ENCODE measurements at regions not wholly inside any gene's neighbourhood (a gene's known extent, or its start where the extent isn't known, plus 50 kb on each side); places are given as distances from the start of the nearest gene placed in this dataset.
"Not testable (repeated sequence)": the region's sequence is repeated elsewhere in the genome, so short reads cannot be mapped to it uniquely, and the experiment has no call there.

DNA sequence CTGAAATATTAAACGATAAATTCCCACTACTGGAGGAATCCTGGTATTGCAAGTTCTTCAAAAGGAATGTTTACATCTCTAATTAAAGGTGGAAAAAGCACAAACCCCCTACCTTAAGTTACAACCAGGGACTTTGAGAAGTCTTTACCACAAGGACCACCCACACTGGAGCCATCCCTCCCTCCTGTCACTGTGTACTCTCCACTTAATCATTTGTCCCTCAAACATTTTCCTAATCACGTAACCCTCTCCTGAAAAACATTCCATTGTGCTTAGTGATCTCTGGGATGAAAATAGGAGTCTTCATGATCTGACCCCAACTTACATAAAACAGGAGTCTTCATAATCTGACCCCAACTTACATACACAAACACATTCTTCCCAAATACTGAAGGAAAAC, 85.7 kb downstream of the SUCLG1 start:
- DNase-seq = no peak

DNA sequence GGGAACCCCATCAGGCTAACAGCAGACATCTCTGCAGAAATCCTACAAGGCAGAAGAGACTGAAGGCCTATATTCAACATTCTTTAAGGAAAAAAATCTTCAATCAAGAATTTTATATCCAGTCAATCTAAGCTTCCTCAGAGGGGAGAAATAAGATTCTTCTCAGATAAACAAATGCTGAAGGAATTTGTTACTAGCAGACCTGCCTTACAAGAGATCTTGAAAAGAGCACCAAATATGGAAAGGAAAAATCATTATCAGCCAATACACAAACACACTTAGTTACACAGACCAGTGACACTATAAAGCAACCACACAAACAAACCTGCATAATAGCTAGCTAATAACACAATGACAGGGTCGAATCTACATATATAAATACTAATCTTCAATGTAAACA, 96.5 kb downstream of the SUCLG1 start:
- no peak for DNase-seq

DNA sequence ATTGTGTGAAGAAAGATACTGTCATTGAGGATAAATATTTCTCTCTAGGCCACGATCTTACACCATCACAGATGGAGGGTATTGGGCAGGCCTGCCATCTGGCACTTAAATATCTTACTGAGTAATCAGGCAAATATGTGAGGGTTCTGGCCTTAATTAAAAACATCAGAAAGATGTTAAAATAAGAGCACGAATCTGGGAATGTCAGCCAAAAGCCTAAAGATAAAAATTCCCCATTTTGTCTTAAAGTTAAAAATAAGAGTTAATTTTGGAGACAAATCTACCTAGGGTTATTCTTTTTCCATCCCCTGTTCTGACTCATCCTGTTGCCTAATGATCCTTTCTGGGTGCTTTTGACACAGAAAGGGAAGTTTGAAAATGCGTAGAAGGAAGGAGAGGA, 121.0 kb downstream of the SUCLG1 start:
- no peak for DNase-seq

DNA sequence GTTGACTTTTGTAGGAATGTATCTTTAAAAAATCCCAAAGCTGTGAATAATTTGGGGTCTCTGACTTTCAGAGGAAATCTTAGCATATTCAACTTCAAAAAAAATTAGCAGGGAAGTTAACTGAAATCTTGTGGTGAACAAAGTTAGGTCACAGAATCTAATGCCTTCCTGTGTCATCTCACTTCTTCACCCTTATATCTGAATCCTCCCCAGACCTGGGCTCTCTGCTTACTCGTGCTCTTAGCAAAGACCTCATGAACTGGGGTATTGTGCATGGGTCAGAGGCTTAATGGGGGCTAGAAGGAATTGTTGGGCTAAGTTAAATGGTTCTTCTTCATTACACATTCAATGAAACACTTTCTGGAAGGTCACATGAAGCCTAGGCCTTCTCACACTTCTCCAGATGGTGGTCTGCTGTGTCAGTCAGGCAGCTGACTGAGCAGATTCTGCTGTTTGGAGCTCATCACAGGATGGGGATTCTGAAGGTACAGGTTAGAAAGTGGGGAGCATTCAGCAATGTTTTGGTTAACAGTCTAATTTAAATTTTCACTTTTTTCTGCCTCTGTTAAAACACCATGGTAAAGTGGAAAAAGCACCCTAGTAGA, 131.3 kb downstream of the SUCLG1 start:
- DNase-seq = no peak

DNA sequence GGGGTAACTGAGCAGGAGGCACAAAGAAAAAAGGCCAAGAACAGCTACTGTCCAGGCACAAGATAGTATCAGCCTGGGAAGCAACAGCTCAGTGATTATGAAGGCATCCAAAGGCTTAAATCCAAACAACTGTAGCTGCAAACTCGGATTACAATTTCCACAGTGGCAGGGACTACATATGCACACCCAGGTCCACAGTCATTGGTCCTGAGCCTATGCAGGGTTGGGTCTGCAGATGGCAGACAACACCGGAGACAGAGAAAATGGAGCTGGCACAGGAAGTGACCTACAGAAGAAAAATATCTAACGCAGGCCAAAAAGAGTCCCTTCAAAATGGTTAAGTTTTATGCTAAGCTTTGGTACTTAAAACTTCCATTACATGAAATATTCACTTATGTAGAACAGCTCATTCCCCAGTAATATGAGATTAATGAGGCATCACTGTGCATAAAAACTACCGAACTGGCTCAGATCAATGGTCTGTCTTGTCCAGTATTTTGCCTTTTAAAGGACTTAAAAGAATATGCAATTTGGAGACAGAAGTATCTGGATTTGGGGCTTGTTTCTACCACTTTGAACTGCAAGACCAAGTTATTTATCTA, 132.1 kb downstream of the SUCLG1 start:
- DNase-seq = no peak

DNA sequence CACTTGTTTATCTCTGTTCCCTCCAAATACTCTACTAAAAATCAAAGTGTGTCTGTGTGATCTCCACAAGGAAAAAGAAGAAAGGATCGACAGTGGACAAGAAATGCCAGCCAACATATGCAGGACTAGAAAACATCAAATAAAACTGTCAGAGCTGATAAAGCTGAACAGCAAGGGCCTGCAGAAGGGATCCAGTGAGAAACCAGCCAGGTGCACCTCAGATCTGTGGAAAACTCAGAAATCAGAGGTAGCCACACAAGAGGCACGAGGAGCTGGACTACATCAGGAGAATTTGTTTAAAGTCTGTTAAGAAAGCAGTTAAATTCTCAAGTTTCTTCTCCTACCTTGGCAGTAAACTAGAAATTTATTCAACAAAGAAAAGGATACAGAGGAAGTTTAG, 135.2 kb downstream of the SUCLG1 start:
- no peak for DNase-seq

DNA sequence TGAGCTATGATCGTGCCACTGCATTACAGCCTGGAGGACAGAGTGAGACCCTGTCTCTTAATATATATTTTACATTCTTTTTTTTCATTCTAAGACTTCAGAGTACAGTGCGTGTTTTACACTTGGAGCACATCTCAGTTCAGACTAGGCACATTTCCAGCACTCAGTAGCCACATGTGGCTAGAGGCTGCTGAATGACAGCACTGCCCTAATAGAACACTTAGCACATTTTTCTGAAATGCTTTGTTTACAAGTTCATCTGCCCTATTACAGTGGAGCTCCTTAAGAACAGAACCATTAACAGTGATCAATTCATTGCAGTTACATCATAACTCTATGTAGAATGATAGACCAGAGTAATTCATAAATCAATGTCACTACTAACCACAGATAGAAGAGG, 138.1 kb downstream of the SUCLG1 start:
- DNase-seq = no peak

DNA sequence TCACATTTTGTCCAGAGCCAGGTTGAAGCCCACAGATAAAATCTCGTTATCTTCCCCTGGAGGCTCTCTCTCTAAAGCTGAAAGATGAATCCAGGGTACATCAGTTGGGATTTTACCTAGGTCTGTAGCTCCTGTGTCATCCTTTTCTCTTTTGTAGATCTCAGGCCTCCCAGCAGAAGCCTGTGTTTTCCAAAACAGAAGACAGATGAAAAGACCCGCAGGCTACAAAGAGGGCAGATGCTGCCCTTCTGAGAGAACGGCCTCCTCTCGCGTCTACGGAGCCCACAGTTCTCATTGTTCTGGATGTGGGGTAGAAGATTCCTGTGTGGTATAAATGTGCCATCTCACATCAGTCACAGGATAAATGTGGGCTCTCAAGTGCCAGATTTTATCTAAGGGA, 139.5 kb downstream of the SUCLG1 start:
- no peak for DNase-seq

DNA sequence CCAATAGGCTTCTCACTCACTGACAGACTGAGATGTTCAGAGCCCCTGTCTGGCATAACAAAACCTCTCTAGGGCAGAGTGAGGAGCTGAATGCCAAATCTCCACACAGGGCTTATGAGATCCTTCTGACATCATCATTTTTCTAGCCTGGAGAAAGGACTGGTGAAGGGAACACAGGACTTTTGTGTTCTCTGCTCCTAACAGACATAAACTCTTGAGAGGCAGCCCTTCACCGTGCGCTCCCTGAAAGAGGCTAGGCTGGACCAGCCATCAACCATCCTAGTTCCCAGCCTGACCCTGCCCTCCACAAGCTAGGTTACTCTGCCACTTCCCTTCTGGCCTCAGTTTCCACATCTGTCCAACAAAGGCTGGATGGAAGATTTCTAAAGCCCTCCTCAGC, 141.9 kb downstream of the SUCLG1 start:
- no peak for DNase-seq

DNA sequence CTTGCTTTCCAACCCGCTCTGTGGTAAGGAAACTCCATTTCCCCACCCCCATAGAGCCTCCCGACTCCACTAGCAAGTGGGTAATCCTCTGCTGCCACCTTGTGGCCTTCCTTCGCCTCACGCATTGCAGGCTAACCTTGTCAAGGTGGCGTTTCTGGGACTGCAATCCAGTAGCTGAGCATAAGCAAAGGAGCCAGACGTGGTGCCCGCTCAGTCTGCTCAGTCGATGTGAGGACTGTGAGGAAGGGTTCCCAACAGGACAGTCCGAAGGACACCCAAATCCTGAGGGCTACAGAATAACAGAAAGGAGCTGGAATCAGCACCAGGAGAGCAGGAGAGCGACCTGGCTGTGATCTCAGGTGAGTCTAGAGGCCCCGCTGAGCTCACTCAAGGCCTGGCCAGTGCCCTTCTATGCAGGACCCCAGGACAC, 144.2 kb downstream of the SUCLG1 start:
- DNase-seq = peak; percentile 75 to 84

DNA sequence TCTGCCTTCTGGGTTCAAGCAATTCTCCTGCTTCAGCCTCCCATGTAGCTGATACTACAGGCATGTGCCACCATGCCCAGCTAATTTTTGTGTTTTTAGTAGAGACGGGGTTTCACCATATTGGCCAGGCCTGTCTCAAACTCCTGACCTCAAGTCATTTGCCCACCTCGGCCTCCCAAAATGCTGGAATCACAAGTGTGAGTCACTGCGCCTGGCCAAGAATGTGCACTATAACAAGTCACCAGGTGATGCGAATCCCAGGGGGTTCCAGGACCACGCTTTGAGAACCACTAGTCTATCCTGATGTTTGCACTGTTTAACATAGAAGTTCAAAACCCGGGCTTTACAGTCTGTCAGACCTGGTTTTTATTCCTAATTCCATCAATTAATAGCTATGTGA, 144.8 kb downstream of the SUCLG1 start:
- DNase-seq = no peak

DNA sequence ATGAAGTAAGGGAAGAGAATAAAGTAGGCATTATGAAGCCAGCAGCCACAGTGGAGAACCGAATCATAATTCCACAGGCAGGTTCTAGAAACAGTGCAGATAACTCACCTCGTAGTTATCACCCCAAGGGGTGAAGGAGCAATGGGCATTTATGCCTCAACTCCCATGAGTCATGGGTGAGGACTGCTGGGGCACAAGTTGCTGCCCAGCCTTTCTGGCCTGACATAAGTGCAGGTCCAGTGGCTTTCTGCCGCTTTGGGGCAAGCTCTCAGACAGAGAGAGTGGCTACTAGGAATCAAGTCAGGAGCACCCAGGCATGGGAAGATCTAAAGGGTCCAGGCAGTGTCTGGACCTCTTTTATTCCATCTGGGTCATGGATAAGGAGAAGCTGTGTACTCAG, 149.8 kb downstream of the SUCLG1 start:
- no peak for DNase-seq

DNA sequence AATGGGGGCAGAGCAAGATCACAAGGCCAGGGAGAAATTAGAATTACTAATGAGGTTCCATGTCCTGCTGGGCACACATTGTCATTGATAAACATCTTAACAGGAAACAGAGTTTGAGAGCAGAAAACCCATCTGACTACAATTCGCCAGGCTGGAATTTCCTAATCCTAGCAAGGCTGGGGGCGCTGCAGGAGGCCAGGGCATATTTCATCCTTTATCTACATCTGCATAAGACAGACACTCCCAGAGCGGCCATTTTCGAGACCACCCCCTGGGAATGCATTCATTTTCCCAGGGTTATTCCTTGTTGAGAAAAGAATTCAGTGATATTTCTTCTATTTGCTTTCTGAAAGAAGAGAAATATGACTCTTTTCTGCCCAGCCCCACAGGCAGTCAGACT, 152.7 kb downstream of the SUCLG1 start:
- no peak for DNase-seq

DNA sequence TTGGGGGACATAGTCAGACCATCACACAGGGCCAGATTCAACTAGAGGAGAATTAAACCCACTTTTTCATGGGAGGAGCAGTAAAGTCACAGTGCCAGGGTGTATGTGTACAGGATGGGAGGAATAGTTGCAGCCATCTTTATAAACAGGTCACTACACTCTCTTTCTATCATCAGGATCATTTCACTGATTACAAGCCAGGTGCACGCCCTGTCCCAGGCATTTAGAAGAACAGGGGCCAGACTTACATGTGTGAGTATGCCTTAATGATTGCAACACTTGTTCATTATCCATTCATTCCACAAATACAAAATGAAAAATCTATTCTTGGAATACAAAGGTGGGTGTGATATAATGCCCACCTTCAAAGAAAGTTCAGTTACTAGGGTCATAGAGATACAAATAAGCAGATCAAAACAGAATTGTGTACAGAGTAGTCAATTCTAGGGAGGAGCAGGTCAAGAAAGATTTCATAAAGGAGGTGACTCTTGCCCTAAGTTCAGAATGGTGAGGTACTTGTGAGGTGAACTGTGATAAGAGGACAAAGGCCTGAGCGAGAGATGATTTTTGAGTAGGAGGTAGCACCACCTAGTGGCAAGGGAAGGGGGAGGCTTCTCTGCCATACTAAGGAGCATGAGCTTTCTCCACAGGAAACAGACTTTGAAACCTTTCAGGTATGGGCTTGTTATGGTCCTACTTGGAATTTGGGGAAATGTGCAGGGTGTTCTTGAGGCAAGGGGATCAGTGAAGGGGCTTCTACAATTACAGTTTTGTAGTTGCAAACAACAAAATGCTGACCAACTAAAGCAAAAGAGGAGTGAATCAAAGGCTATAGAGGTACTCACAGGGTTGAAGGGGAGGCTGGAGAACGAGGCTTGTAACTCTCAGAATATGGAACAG, 156.3 kb downstream of the SUCLG1 start:
- DNase-seq = peak; percentile 21 to 30

DNA sequence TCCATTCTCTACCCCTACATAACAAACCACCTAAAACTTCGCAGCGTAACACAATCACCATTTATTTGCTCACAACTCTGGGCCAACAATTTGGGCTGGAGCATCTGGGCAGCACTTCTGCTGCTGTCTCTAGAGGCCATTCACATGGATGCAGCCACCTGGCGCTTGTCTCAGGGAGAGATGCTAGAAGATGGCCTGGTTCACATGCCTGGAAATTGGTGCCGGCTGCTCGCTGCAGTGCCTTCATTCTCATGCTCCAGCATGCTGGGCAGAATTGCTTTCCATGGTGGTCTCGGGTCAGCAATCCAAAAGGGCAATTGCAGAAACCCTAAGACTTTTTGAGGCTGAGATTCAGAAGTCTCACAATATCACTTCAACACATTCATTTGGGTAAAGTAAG, 157.4 kb downstream of the SUCLG1 start:
- no peak for DNase-seq

DNA sequence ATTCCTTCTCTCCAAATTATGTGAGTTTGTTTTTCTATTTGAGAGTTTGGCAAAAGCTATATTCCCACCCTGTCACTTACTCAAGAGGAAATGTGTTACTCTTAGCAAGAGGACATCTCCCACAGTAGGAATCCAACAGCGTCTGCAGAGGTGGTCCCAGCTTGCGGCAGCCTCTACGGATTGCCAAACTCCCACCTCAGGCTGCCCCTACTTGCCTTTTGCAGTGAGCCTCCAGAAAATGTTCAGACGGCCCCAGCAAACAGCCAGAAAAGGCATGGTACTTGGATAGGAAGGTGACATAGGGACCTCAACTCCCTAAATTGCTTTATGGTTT, 158.4 kb downstream of the SUCLG1 start:
- DNase-seq = no peak

DNA sequence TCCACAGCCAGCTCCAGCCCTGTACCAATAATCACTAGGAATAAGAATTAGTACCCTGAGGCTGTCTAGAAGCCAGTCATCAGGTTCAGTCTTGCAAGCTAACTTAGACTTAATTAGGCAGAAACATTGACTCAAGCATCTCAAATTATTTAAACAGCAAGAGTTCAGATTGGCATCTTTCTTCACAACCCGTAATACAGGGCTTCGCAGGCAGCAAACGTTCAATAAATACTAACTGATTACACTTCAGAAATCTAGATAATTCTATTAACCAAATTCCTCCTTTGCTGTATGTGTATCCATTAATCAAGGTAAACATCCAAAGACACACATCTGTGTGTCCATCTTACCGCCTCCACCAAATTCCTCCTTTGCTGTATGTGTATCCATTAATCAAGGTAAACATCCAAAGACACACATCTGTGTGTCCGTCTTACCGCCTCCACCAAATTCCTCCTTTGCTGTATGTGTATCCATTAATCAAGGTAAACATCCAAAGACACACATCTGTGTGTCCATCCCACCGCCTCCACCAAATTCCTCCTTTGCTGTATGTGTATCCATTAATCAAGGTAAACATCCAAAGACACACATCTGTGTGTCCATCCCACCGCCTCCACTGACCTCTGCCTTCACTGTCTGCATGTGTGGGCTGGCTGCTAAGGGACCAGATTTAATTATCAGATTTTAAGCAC, 158.9 kb downstream of the SUCLG1 start:
- not testable (repeated sequence) for DNase-seq

DNA sequence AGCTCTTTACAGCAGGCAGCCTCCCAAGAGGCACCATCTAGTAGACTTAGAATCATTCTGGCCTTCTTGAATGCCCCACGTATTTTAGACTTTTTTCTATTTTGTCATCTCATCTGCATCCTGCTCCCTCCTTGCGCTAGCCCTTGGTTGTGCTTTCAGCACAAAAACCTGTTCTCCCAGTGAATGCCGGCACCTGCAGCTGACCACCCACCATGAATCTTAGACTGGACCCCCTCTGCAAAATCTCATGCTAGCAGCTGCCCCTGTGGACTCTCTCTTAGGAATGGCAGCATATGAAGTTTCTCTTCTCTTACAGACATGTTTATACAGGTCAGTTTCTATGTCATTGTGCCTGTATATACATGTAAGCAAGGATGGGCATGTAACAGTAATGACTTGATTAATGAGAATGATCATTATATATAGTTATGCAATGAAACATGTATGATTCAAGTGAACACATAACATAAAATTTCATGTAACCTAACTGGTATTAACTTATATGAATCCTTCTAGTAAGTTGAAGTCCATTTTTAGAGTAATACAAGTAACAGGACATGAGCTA, 159.8 kb downstream of the SUCLG1 start:
- DNase-seq = no peak

DNA sequence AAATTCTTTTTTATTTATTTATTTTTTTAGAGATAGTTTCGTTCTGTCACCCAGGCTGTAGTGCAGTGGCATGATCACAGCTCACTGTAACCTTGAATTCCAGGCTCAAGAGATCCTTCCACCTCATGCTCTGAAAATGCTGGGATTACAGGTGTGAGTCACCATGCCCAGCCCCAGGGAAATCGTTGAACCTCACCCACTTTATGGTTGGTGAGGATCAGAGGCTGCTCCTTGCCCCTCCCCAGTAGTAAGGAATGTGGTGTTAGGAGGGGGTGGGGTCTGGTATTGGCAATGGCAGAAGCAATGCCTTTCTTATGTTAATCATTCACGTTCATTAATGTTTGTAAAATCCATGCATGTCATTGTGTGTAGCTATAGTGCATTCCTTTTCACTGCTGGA, 161.9 kb downstream of the SUCLG1 start:
- DNase-seq = no peak

DNA sequence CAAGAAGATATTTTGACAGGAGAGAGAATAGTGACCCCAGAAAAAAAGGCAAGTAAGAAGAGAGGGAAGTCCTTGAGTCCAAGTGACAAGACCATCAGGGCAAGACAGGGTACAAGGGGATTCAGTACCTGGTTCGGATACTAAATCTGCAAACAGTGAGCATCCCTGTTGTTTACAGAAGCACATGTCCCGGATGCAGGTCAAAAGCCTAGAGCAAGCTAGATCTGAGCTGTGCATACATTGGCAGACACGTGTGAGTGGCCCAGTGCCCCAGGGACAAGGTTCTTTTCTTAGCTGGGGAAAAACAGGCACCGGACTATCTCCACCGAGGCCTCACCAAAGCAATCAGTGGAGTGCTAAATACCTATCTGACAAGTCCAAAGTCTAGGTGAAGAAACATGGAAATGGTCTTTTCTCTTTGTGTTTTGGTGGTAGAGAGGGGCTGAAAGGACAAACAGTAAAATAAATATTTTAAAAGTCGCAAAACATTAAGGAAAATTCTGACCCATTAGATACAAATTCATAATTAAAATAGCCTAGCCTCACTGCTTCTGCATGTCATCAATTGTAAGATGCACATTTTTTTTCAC, 165.2 kb downstream of the SUCLG1 start:
- DNase-seq = no peak

DNA sequence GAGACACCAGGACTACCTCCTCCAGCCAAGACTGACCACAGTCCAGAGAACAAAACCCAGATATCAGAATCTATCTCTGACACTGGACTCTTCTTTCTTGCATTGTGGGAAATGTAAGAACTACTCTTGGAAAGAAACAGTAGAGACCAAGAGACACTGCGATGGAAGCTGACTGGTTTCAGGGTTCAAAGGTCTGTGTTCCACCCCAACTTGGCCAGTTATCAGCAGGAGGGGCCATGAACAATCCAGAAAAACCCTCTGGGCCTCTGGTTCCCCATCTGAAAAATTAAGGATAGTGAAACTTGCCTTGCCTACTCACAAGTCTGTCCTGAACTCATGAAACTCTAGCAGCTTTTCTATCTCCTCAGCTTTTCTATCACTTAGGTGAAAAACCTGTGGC, 166.5 kb downstream of the SUCLG1 start:
- DNase-seq = no peak

DNA sequence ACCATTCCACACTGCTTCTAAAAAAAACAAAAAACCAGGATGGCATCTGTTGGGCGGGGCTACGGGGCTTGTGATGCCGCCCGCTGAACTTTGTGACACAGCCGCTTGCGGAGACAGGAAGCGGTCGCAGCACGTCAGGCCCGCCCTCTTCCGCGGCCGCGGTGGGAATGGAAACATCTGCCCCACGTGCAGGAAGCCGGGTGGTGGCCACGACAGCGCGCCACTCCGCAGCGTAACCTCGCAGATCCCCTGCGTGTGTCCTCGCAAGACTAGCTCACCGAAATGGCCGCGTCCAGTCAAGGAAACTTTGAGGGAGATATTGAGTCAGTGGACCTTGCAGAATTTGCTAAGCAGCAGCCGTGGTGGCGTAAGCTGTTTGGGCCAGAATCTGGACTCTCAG, 168.5 kb downstream of the SUCLG1 start:
- DNase-seq = no peak

DNA sequence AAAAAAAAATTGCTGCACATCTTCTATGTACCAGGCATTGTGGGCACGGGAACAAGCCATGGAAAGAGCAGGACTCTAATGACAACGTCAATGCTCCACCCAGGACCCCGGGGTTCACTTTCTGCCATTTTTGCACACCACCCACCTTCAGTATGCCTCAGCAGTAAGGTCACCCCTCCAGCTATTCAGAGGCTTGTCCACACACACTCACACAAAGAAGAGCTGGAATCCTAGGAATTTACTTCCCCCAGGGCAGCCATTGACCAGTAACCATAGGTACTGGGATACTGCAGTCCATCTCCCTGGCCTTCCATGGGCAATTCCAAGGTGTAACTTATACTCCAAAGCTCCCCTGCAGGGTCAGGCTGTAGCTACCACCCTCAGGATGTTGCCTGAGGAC, 170.8 kb downstream of the SUCLG1 start:
- no peak for DNase-seq

Data from stimulated activated CD4-positive, alpha-beta T cell treated with anti-CD3 and anti-CD28 coated beads, Interleukin-2, amount 100 ng/mL, for 48 hours (primary cell).